HEK293T (cell line): ENCODE measurements at regions not wholly inside any gene's neighbourhood (a gene's known extent, or its start where the extent isn't known, plus 50 kb on each side); places are given as distances from the start of the nearest gene placed in this dataset.

Experiments used
- CTCF ChIA-PET: fragments of 350-600 bp; formaldehyde crosslinking; extraction: SDS; loops from one replicate; lab custom pipeline; 2021; ENCODE audit warnings: antibody characterized with exemption, inconsistent platforms; lab: Yijun Ruan, JAX
- POLR2A ChIA-PET: fragments of 350-600 bp; formaldehyde crosslinking; extraction: SDS; loops from one replicate; lab custom pipeline; 2020; ENCODE audit warnings: antibody characterized with exemption, inconsistent platforms; lab: Yijun Ruan, JAX
- DNase-seq: peaks from one replicate; pipeline ENCODE4 v3.0.0; 2012; ENCODE audit warnings: mixed read lengths; ENCODE audit errors: extremely low spot score
- ARNT ChIP-seq: fragments of 450-650 bp; IDR thresholded peaks from 2 replicates; pipeline ENCODE4 v1.6.1; 2017; ENCODE audit warnings: mild to moderate bottlenecking
- BHLHE40 ChIP-seq: fragments of 450-650 bp; IDR thresholded peaks from 2 replicates; pipeline ENCODE4 v1.6.1; 2016; ENCODE audit warnings: mild to moderate bottlenecking, moderate library complexity, borderline replicate concordance
- CTBP1 ChIP-seq: fragments of 450-650 bp; IDR thresholded peaks from 2 replicates; pipeline ENCODE4 v1.6.1; 2016; ENCODE audit warnings: borderline replicate concordance
- ELF4 ChIP-seq: fragments of 450-650 bp; IDR thresholded peaks from 2 replicates; pipeline ENCODE4 v1.6.1; 2017; ENCODE audit warnings: antibody characterized with exemption
- FOXA1 ChIP-seq: fragments of 450-650 bp; IDR thresholded peaks from 2 replicates; pipeline ENCODE4 v1.6.1; 2016; ENCODE audit warnings: mild to moderate bottlenecking
- FOXK2 ChIP-seq: fragments of 450-650 bp; IDR thresholded peaks from 2 replicates; pipeline ENCODE4 v1.6.1; 2016; ENCODE audit warnings: mild to moderate bottlenecking
- FOXM1 ChIP-seq: fragments of 450-650 bp; IDR thresholded peaks from 2 replicates; pipeline ENCODE4 v1.6.1; 2017; ENCODE audit warnings: mild to moderate bottlenecking, borderline replicate concordance
- HDGF ChIP-seq: fragments of 450-650 bp; IDR thresholded peaks from 2 replicates; pipeline ENCODE4 v1.6.1; 2017; ENCODE audit warnings: antibody characterized with exemption, borderline replicate concordance
- L3MBTL2 ChIP-seq: fragments of 450-650 bp; conservative IDR thresholded peaks from 2 replicates; pipeline ENCODE4 v1.6.1; 2016; ENCODE audit warnings: mild to moderate bottlenecking
- LEF1 ChIP-seq: fragments of 450-650 bp; IDR thresholded peaks from 2 replicates; pipeline ENCODE4 v1.6.1; 2017; ENCODE audit warnings: mild to moderate bottlenecking, borderline replicate concordance
- NFRKB ChIP-seq: fragments of 450-650 bp; IDR thresholded peaks from 2 replicates; pipeline ENCODE4 v1.6.1; 2016; ENCODE audit warnings: mild to moderate bottlenecking, moderate library complexity
- PKNOX1 ChIP-seq: fragments of 450-650 bp; IDR thresholded peaks from 2 replicates; pipeline ENCODE4 v1.6.1; 2016
- SP1 ChIP-seq: fragments of 450-650 bp; IDR thresholded peaks from 2 replicates; pipeline ENCODE4 v1.6.1; 2017
- SUZ12 ChIP-seq: fragments of 450-650 bp; IDR thresholded peaks from 2 replicates; pipeline ENCODE4 v1.6.1; 2016; ENCODE audit warnings: mild to moderate bottlenecking
- TARDBP ChIP-seq: fragments of 450-650 bp; IDR thresholded peaks from 2 replicates; pipeline ENCODE4 v1.6.1; 2016
- ZNF384 ChIP-seq: fragments of 450-650 bp; IDR thresholded peaks from 2 replicates; pipeline ENCODE4 v1.6.1; 2016

GRCh38 chr6:155943635-155944034 is 488.0 kb upstream of the NOX3 start:
- no peak for TF ChIP-seq L3MBTL2
- TF ChIP-seq SUZ12: no peak
- no peak for TF ChIP-seq FOXM1
- TF ChIP-seq FOXA1: no peak
- no peak for TF ChIP-seq TARDBP
- TF ChIP-seq ZNF384: no peak
- no peak for TF ChIP-seq SP1
- TF ChIP-seq PKNOX1: no peak
- TF ChIP-seq BHLHE40: no peak
- no peak for TF ChIP-seq CTBP1
- TF ChIP-seq FOXK2: no peak
- TF ChIP-seq ARNT: no peak
- no peak for TF ChIP-seq NFRKB
- TF ChIP-seq HDGF: no peak
- no peak for TF ChIP-seq ELF4
- no peak for TF ChIP-seq LEF1
- ChIA-PET POLR2A (no interaction called here), CTCF (no interaction called here)
- DNase-seq: no peak

GRCh38 chr6:155939253-155939652 is 483.6 kb upstream of the NOX3 start:
- CTCF ChIA-PET: no interaction called here
- POLR2A ChIA-PET: no interaction called here
- no peak for DNase-seq
- TF ChIP-seq TARDBP (no peak), FOXK2 (no peak), FOXA1 (no peak), ZNF384 (no peak), CTBP1 (no peak), ARNT (no peak), BHLHE40 (no peak), L3MBTL2 (no peak), FOXM1 (no peak), PKNOX1 (no peak), LEF1 (no peak), HDGF (no peak), SP1 (no peak), SUZ12 (no peak)

GRCh38 chr6:155936551-155936950 is 480.9 kb upstream of the NOX3 start:
- no peak for DNase-seq
- CTCF ChIA-PET: no interaction called here
- TF ChIP-seq ZNF384: no peak
- no peak for TF ChIP-seq FOXM1
- no peak for TF ChIP-seq FOXK2
- TF ChIP-seq SP1: no peak
- TF ChIP-seq NFRKB: no peak
- TF ChIP-seq LEF1: no peak
- POLR2A ChIA-PET: no interaction called here

GRCh38 chr6:155936127-155936526 is 480.5 kb upstream of the NOX3 start:
- POLR2A ChIA-PET: no interaction called here
- TF ChIP-seq SUZ12 (no peak), ZNF384 (no peak), ELF4 (no peak), FOXK2 (no peak), TARDBP (no peak), L3MBTL2 (no peak), PKNOX1 (no peak), FOXM1 (no peak), LEF1 (no peak), BHLHE40 (no peak), FOXA1 (no peak), CTBP1 (no peak), HDGF (no peak), SP1 (no peak)
- DNase-seq: no peak
- CTCF ChIA-PET: no interaction called here

- DNase-seq: no peak
- CTCF ChIA-PET: no interaction called here
- TF ChIP-seq LEF1 (no peak), FOXA1 (no peak), ARNT (no peak), L3MBTL2 (no peak), NFRKB (no peak), TARDBP (no peak), ELF4 (no peak), PKNOX1 (no peak), CTBP1 (no peak), ZNF384 (no peak), FOXK2 (no peak)
- POLR2A ChIA-PET: no interaction called here
Observed at GRCh38 chr6:155916846-155917624, 461.4 kb upstream of the NOX3 start.
